Activated naive CD4-positive, alpha-beta T cell treated with anti-CD3 and anti-CD28 coated beads for 36 hours (primary cell): ENCODE measurements at regions not wholly inside any gene's neighbourhood (a gene's known extent, or its start where the extent isn't known, plus 50 kb on each side); places are given as distances from the start of the nearest gene placed in this dataset.

ENCODE experiments used
- CTCF ChIA-PET: fragments of 350-600 bp; sonication (Branson Sonifier 250); formaldehyde crosslinking; loops from one replicate; lab custom pipeline; 2021; ENCODE audit warnings: antibody characterized with exemption; lab: Charles Lee
- DNase-seq: peaks from one replicate; pipeline ENCODE4 v3.0.0-alpha.2; 2020
- H3K27ac Mint-ChIP-seq: one replicate; pipeline ENCODE4 v1.8.0; 2021; ENCODE audit warnings: mild to moderate bottlenecking, mixed read lengths
- H3K27me3 Mint-ChIP-seq: one replicate; pipeline ENCODE4 v1.8.0; 2021; ENCODE audit warnings: low read depth, mixed read lengths
- H3K36me3 Mint-ChIP-seq: one replicate; pipeline ENCODE4 v1.8.0; 2021; ENCODE audit warnings: low read depth, mixed read lengths
- H3K4me1 Mint-ChIP-seq: one replicate; pipeline ENCODE4 v1.8.0; 2021; ENCODE audit warnings: low read depth, mixed read lengths
- H3K4me3 Mint-ChIP-seq: one replicate; pipeline ENCODE4 v1.8.0; 2021; ENCODE audit warnings: mild to moderate bottlenecking, moderate library complexity, mixed read lengths
- H3K9me3 Mint-ChIP-seq: one replicate; pipeline ENCODE4 v1.8.0; 2021; ENCODE audit warnings: mixed read lengths
- intact Hi-C: fragments of 100-400 bp; cut with micrococcal nuclease; formaldehyde crosslinking; loops from one replicate; pipeline ENCODE4 v1.15.1; 2023

- intact Hi-C loops, result no loop called here
- H3K27me3 Mint-ChIP-seq, result no peaks in the 10 kb centered on the region
- DNase-seq, result no peak
- H3K36me3 Mint-ChIP-seq, result peaks cover 9% of the 10 kb centered on the region
- no peak overlapping the region for H3K27ac Mint-ChIP-seq
- H3K9me3 Mint-ChIP-seq, result peaks cover 12% of the 10 kb centered on the region
- peaks cover 33% of the 10 kb centered on the region for H3K4me1 Mint-ChIP-seq
- CTCF ChIA-PET, result interaction anchor here (1.0 kb wide), 1 partner anchor 75 kb away, joined by 3 read pairs; no protein-coding TSS in a partner anchor
- no peak overlapping the region for H3K4me3 Mint-ChIP-seq
These were observed 266.0 kb upstream of the PTGER4 start for GRCh38 chr5:40413743-40414142.

- Mint-ChIP-seq H3K4me3 (no peak overlapping the region), H3K4me1 (peaks cover 42% of the 10 kb centered on the region), H3K27ac (peak overlapping the region; percentile 22), H3K9me3 (peaks cover 7% of the 10 kb centered on the region), H3K27me3 (no peaks in the 10 kb centered on the region), H3K36me3 (peaks cover 14% of the 10 kb centered on the region)
- DNase-seq, result no peak
- intact Hi-C loops, result no loop called here
- CTCF ChIA-PET, result interaction anchor here (0.9 to 3.6 kb wide), 3 partner anchors 10 to 25 kb away, joined by 3 to 18 read pairs (median 3); no protein-coding TSS in a partner anchor
These were observed 266.9 kb upstream of the PTGER4 start for GRCh38 chr5:40412771-40413170.

GRCh38 chr5:40410964-40411635 lies 268.6 kb upstream of the PTGER4 start:
- DNase-seq, result no peak
- intact Hi-C loops, result loop anchor here (1.0 kb wide), 15 partner anchors 9 to 424 kb away; partner anchors contain the start of genes PTGER4 and RPL37
- Mint-ChIP-seq H3K4me3 (peak overlapping the region; percentile 8), H3K27ac (peak overlapping the region; percentile 98), H3K9me3 (no peaks in the 10 kb centered on the region), H3K27me3 (no peaks in the 10 kb centered on the region), H3K36me3 (peaks cover 15% of the 10 kb centered on the region), H3K4me1 (peaks cover 57% of the 10 kb centered on the region)
- CTCF ChIA-PET, result interaction anchor here (0.7 to 3.6 kb wide), 16 partner anchors 8 to 265 kb away, joined by 3 to 18 read pairs (median 4); no protein-coding TSS in a partner anchor

- Mint-ChIP-seq H3K27ac (peak overlapping the region; percentile 98), H3K36me3 (peaks cover 15% of the 10 kb centered on the region), H3K27me3 (no peaks in the 10 kb centered on the region), H3K4me1 (peaks cover 64% of the 10 kb centered on the region), H3K4me3 (peak overlapping the region; percentile 58), H3K9me3 (no peaks in the 10 kb centered on the region)
- CTCF ChIA-PET, result interaction anchor here (0.9 to 3.6 kb wide), 12 partner anchors 9 to 276 kb away, joined by 3 to 18 read pairs (median 5); no protein-coding TSS in a partner anchor
- peak; percentile 88 for DNase-seq
- intact Hi-C loops, result loop anchor here (1.0 kb wide), 15 partner anchors 8 to 425 kb away; partner anchors contain the start of genes PTGER4 and RPL37
These were observed 269.4 kb upstream of the PTGER4 start for GRCh38 chr5:40410231-40410861.

DNA sequence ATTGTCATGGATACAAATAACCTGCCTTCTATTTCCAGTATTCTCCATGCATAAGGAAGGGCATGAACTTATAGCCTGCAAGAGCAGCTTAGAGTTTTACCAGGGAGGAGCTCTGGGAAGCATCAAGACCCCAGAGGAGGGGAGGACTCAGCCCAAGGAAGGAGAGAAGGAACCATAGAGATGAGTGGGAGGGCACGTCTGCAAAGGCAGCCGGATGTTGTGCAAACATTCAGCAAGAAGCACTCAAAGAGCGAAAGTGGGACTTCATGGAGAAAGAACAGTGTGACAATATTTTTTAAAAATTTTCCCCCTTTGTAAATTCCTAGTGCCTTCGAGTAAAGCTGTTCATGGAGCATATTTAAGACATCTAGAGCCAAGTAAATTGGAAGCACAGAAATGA lies 270.1 kb upstream of the PTGER4 start:
- Mint-ChIP-seq H3K9me3 (no peaks in the 10 kb centered on the region), H3K27ac (peak overlapping the region; percentile 98), H3K36me3 (peaks cover 15% of the 10 kb centered on the region), H3K27me3 (no peaks in the 10 kb centered on the region), H3K4me1 (peaks cover 72% of the 10 kb centered on the region), H3K4me3 (peak overlapping the region; percentile 65)
- CTCF ChIA-PET, result interaction anchor here (1.0 to 3.6 kb wide), 10 partner anchors 8 to 276 kb away, joined by 3 to 18 read pairs (median 5); no protein-coding TSS in a partner anchor
- DNase-seq, result peak; percentile 68
- intact Hi-C loops, result loop anchor here (5.0 kb wide), 1 partner anchor 1197 kb away; no protein-coding TSS in a partner anchor

- H3K27me3 Mint-ChIP-seq, result no peaks in the 10 kb centered on the region
These were observed 272.9 kb upstream of the PTGER4 start for GRCh38 chr5:40406741-40407211.

GRCh38 chr5:40405996-40406740 lies 273.5 kb upstream of the PTGER4 start:
- H3K36me3 Mint-ChIP-seq, result peaks cover 13% of the 10 kb centered on the region
- CTCF ChIA-PET, result interaction anchor here (0.6 to 2.8 kb wide), 15 partner anchors 16 to 858 kb away, joined by 3 to 17 read pairs (median 3); no protein-coding TSS in a partner anchor
- intact Hi-C loops, result loop anchor here (1.0 to 5.0 kb wide), 7 partner anchors 22 to 1194 kb away; no protein-coding TSS in a partner anchor
- H3K4me3 Mint-ChIP-seq, result peak overlapping the region; percentile 63
- no peaks in the 10 kb centered on the region for H3K9me3 Mint-ChIP-seq
- peaks cover 91% of the 10 kb centered on the region for H3K4me1 Mint-ChIP-seq
- H3K27me3 Mint-ChIP-seq, result no peaks in the 10 kb centered on the region
- DNase-seq, result peak; percentile 41
- peak overlapping the region; percentile 99 for H3K27ac Mint-ChIP-seq

More at GRCh38 chr5:40406741-40407211, 272.9 kb upstream of the PTGER4 start:
- H3K27ac Mint-ChIP-seq, result peak overlapping the region; percentile 99
- peaks cover 13% of the 10 kb centered on the region for H3K36me3 Mint-ChIP-seq
- peak; percentile 44 for DNase-seq
- CTCF ChIA-PET, result interaction anchor here (1.4 to 2.8 kb wide), 7 partner anchors 14 to 82 kb away, joined by 3 to 17 read pairs (median 6); no protein-coding TSS in a partner anchor
- peaks cover 91% of the 10 kb centered on the region for H3K4me1 Mint-ChIP-seq
- no peaks in the 10 kb centered on the region for H3K9me3 Mint-ChIP-seq
- intact Hi-C loops, result loop anchor here (1.0 to 5.0 kb wide), 7 partner anchors 22 to 1194 kb away; no protein-coding TSS in a partner anchor
- peak overlapping the region; percentile 63 for H3K4me3 Mint-ChIP-seq

DNA sequence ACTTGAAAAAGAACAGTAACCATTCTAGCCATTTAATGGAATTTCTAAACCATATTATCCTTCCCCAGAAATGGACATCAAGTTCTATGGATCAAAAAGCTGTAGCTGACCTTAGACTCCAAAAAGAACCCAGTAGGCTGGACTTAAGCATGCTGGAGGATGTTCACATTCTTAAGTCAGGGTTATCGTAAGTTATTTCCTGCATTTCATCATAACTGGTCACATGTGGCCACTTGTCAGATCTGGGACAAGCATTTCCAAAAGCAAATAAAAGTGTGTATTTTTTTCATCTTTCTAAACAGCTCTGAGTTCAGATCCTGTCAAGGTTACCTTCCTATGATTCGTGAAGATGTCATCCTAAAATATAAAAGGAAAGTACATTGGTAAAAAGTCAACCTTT lies 274.5 kb upstream of the PTGER4 start:
- Mint-ChIP-seq H3K4me3 (peak overlapping the region; percentile 34), H3K4me1 (peaks cover 89% of the 10 kb centered on the region), H3K36me3 (peaks cover 13% of the 10 kb centered on the region), H3K27ac (peak overlapping the region; percentile 99), H3K9me3 (no peaks in the 10 kb centered on the region), H3K27me3 (no peaks in the 10 kb centered on the region)
- DNase-seq, result no peak
- CTCF ChIA-PET, result interaction anchor here (0.6 to 2.8 kb wide), 14 partner anchors 11 to 857 kb away, joined by 3 to 17 read pairs (median 3); no protein-coding TSS in a partner anchor
- intact Hi-C loops, result loop anchor here (5.0 kb wide), 1 partner anchor 1193 kb away; no protein-coding TSS in a partner anchor

GRCh38 chr5:40404613-40405012 lies 275.1 kb upstream of the PTGER4 start:
- DNase-seq, result no peak
- H3K27ac Mint-ChIP-seq, result peak overlapping the region; percentile 99
- peak overlapping the region; percentile 33 for H3K4me3 Mint-ChIP-seq
- H3K9me3 Mint-ChIP-seq, result no peaks in the 10 kb centered on the region
- no peaks in the 10 kb centered on the region for H3K27me3 Mint-ChIP-seq
- H3K4me1 Mint-ChIP-seq, result peaks cover 89% of the 10 kb centered on the region
- H3K36me3 Mint-ChIP-seq, result peaks cover 13% of the 10 kb centered on the region
- CTCF ChIA-PET, result interaction anchor here (1.6 to 2.8 kb wide), 4 partner anchors 11 to 127 kb away, joined by 3 to 17 read pairs (median 5); no protein-coding TSS in a partner anchor
- intact Hi-C loops, result loop anchor here (5.0 kb wide), 3 partner anchors 33 to 1202 kb away; no protein-coding TSS in a partner anchor

DNA sequence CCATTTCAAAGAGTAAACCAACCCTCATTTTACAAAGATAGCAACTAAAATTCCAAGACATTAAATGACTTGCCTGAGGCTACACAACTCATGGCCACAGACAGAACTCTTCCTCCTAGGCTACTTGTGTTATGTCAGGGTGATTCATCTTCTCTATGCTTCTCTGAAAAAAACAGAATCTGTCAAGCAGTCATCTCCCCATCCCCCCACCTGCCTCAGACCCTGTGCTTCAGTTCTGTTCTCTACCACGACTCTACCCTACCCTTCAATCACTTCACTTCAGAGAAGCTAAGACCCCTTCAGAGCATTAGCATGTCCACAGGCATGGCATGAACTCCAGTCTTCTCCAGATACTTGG lies 277.7 kb upstream of the PTGER4 start:
- Mint-ChIP-seq H3K4me1 (peaks cover 87% of the 10 kb centered on the region), H3K27me3 (no peaks in the 10 kb centered on the region), H3K9me3 (no peaks in the 10 kb centered on the region), H3K36me3 (peaks cover 7% of the 10 kb centered on the region), H3K4me3 (peak overlapping the region; percentile 48), H3K27ac (peak overlapping the region; percentile 91)
- peak; percentile 81 for DNase-seq
- intact Hi-C loops, result loop anchor here (1.0 to 5.0 kb wide), 3 partner anchors 8 to 1200 kb away; no protein-coding TSS in a partner anchor
- CTCF ChIA-PET, result interaction anchor here (0.6 to 1.7 kb wide), 6 partner anchors 9 to 128 kb away, joined by 3 to 8 read pairs (median 4); no protein-coding TSS in a partner anchor
